CD4-positive, alpha-beta T cell treated with Interleukin-1 beta for 1 hour (primary cell): ENCODE measurements at regions not wholly inside any gene's neighbourhood (a gene's known extent, or its start where the extent isn't known, plus 50 kb on each side); places are given as distances from the start of the nearest gene placed in this dataset.

Experiments used
- DNase-seq, 2 donors: peaks; one replicate each; pipeline ENCODE4 v3.0.0-alpha.2; 2020 to 2022

GRCh38 chr16:86306011-86306644 lies 204.2 kb upstream of the FOXF1 start:
- no peak for DNase-seq

- no peak for DNase-seq
These were observed 203.4 kb upstream of the FOXF1 start for GRCh38 chr16:86306811-86307513.

- no peak for DNase-seq
These were observed 202.8 kb upstream of the FOXF1 start for GRCh38 chr16:86307514-86307903.

GRCh38 chr16:86308514-86308913 lies 201.8 kb upstream of the FOXF1 start:
- DNase-seq = no peak

- DNase-seq = no peak
These were observed 196.7 kb upstream of the FOXF1 start for GRCh38 chr16:86313631-86314030.

GRCh38 chr16:86314402-86315025 lies 195.8 kb upstream of the FOXF1 start:
- DNase-seq = no peak

- no peak for DNase-seq
These were observed 193.1 kb upstream of the FOXF1 start for GRCh38 chr16:86316967-86317812.

- DNase-seq = no peak
These were observed 192.3 kb upstream of the FOXF1 start for GRCh38 chr16:86317813-86318650.

- no peak for DNase-seq
These were observed 190.6 kb upstream of the FOXF1 start for GRCh38 chr16:86319585-86320236.

GRCh38 chr16:86320237-86320595 lies 190.1 kb upstream of the FOXF1 start:
- DNase-seq = no peak

GRCh38 chr16:86321491-86321890 lies 188.8 kb upstream of the FOXF1 start:
- DNase-seq = no peak

GRCh38 chr16:86322283-86322682 lies 188.0 kb upstream of the FOXF1 start:
- DNase-seq = no peak

- no peak for DNase-seq
These were observed 187.5 kb upstream of the FOXF1 start for GRCh38 chr16:86322806-86323205.

GRCh38 chr16:86324320-86324719 lies 186.0 kb upstream of the FOXF1 start:
- DNase-seq = no peak

GRCh38 chr16:86325360-86325759 lies 185.0 kb upstream of the FOXF1 start:
- DNase-seq = no peak

GRCh38 chr16:86325895-86326294 lies 184.4 kb upstream of the FOXF1 start:
- DNase-seq = no peak

- no peak for DNase-seq
These were observed 183.0 kb upstream of the FOXF1 start for GRCh38 chr16:86327321-86327720.

GRCh38 chr16:86330906-86331305 lies 179.4 kb upstream of the FOXF1 start:
- DNase-seq = no peak

- DNase-seq = no peak
These were observed 176.2 kb upstream of the FOXF1 start for GRCh38 chr16:86334079-86334635.

GRCh38 chr16:86335266-86336172 lies 174.8 kb upstream of the FOXF1 start:
- no peak for DNase-seq

GRCh38 chr16:86337138-86337537 lies 173.2 kb upstream of the FOXF1 start:
- no peak for DNase-seq
